NCI-H1436 treated with DMSO at 0.1 percent for 48 hours (cell line): ENCODE measurements at regions not wholly inside any gene's neighbourhood (a gene's known extent, or its start where the extent isn't known, plus 50 kb on each side); places are given as distances from the start of the nearest gene placed in this dataset.
"Not testable (repeated sequence)": the region's sequence is repeated elsewhere in the genome, so short reads cannot be mapped to it uniquely, and the experiment has no call there.

ENCODE experiments used
- DNase-seq: peaks from one replicate; lab custom pipeline; 2025; lab: John Stamatoyannopoulos, UW

GRCh38 chr18:34352385-34353163 lies 127.9 kb upstream of the NOL4 start:
- DNase-seq = peak; percentile 85

DNA sequence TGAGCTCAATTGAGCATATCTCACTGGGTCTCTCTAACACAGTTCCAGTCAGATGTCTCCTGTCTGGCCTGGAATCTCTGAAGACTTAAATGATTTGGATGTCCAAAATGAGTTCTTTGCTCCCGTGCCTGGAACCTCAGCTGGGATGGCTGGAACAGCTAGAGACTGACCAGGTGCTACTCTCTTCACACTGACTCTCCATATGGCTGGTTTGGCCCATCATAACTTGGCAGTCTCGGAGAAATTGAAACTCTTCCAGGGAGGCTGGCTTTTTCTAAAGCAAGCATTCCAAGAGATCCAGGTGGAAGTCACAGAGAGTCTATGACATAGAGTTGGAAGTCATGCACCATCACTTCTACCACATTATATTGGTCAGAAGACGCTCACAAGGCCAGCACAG lies 129.6 kb upstream of the NOL4 start:
- no peak for DNase-seq

GRCh38 chr18:34357944-34358580 lies 133.3 kb upstream of the NOL4 start:
- no peak for DNase-seq

DNA sequence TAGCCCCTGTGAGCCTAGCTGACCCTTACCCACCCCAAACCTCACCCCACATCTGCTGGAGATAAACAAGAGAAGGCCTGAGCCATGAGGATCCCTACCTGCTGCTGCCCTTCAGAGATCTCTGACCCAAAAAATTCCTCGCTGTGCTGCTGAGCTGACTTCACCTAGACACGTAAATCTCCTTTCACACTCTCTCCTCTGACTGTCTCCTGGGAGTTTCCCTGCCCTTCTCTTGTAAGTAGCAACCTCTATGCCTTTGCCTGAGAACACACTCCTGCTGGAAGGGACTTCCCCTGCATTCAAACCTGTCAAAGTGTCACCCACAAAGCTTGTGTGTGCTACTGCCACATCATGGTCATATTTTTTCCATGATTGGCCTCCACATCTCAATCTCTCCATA lies 134.2 kb upstream of the NOL4 start:
- no peak for DNase-seq

DNA sequence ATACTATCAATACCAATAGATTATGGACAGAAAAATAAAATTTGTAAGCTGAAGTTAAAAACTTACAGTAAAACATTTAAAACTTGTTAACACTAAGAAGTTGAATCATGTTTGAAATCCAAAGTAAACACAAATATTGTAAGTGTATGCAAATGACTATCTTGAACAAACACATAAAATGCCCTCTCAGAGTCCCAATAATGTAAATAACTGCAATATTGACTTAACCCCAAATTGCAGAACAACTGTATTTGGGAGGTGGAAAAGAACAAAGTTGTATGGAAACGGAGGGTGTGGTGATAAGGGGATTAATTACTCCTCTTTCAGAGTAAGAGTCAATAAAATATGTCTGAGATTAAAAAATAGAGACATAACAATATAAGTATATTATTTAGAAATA lies 140.0 kb upstream of the NOL4 start:
- no peak for DNase-seq

- DNase-seq = no peak
These were observed 146.1 kb upstream of the NOL4 start for GRCh38 chr18:34370704-34371395.

DNA sequence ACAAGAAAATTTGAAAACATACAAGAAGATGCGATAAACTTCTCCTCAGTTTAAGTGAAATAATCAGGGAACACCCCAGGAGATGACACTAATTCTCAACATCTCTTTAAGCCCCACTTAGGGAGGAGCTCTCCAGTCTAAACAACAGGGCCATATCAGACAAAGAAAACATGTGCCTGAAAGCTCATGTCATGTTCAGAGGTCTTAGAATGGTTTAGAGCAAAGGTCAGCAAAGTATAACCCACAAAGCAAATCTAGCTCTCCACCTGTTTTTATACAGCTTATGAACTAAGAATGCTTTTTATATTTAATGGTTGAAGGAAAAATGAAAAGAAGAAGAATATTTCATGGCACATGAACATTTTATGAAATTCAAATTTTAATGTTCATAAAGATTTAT lies 155.6 kb upstream of the NOL4 start:
- no peak for DNase-seq

GRCh38 chr18:34385311-34385710 lies 160.6 kb upstream of the NOL4 start:
- no peak for DNase-seq

GRCh38 chr18:34386803-34387202 lies 162.1 kb upstream of the NOL4 start:
- DNase-seq = no peak

DNA sequence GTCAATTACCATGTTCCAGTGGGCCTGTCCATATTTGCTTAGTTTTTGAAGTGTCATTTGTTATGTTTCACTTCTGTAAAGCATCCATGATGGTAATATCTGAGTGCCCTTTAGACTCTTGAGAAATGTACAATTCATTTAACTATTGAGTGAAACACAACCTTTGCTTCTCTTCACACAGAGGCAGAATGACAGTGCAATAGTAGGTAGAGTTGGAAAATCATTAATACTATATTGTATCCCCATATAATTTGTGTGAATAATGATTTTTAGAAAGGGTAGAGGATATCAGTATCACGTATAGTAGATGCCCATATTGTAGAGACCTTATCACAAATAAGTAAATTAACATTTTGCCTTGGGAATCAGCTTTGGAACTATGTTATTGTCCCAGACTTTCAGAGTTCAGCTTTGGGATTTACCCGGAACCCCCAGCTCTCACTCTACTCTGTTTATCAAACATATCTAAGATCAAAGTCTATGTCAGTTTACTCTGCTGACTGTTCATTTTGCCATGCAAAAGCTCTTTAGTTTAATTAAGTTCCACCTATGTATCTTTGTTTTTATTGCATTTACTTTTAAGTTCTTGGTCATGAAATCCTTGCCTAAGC lies 172.7 kb upstream of the NOL4 start:
- DNase-seq = no peak

DNA sequence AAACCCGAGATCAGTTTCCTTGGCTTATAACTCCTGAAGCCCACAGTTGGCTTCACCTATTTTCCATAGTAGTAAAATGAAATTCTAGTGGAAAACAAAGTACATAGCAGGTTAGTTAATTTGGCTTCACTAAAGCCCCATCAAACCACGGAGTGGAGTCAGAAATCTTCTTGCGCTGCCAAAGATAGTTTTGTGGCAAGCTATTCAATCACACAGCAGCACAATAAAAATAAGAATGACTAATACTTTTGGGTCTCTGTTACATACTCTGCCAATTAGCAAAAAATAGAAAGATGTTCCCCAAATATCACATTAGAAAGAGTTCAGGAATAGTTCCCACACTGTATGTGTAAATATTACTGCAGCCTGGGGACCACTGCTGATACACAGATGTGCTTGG lies 175.2 kb upstream of the NOL4 start:
- DNase-seq = no peak

DNA sequence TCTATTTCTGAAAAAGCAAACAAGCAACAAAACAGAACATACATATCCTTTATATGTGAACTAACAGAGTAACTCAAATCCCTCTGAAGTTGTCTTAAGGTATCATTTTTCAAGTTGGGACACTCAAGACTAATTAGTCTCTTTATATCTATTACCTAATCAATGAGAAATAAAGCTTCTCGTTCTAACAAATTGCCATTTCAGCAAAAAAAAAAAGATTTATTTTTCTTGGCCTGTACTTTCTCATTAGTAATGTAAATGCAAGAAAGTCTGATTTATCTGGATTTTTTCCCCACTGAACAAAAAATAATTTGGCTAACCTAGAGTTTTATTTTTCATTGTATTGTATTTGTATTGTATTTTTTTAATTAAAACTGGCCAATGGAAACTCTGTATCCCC lies 176.1 kb upstream of the NOL4 start:
- no peak for DNase-seq

DNA sequence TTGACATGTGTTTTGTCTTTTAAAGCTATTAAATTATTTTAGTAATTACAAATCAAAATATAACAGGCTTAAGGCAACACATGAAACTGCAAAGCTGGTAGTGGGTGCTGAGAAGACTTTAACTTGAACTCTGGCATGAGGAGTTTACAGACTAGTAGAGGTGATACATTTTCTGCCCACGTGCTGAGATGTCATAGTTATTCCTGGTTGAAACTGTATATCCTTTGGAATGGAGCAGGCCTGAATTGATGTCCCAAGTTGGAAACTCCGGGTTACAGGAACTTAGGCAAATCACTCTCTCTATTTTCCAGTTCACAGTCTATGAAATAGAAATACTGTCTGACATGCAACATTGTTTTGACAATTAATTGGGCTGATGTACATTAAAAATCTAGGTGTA lies 177.1 kb upstream of the NOL4 start:
- DNase-seq = no peak

GRCh38 chr18:34407471-34407870 lies 182.8 kb upstream of the NOL4 start:
- DNase-seq = not testable (repeated sequence)

DNA sequence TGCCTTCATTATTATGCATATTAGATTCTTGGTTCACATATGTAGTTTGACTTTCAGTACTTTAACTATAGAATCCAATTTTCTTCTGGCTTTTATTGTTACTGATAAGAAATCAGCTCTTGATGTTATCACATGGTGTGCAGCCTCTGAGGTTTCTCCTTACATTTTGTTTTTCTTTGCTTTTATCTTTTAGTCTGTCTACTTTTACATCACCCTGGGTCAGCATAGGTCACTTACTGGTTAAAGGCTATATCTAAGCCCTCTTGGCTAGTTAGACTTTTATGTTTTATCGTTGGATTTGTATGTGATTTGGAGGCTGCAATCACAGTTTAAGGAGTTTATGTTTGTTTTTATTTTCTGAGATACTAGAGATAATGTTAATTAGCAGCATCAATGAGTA lies 187.2 kb upstream of the NOL4 start:
- DNase-seq = no peak

DNA sequence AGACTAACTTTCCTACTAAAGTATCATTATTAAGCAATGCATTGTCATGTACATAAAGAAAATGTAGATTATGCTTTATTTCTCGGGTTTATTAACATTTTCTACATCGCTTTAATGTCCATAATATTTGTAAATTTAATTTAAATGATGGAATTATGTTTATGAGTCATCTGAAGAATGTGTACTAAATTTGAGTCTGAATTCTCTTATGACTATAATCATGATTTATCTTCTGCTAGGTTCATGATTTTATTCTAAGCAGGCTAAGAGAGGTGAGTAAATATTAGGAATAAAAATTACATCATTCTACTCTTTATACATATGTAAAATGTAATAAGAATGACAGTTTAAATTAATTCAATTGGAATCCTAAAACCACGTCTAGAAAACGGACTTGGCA lies 206.3 kb upstream of the NOL4 start:
- no peak for DNase-seq

DNA sequence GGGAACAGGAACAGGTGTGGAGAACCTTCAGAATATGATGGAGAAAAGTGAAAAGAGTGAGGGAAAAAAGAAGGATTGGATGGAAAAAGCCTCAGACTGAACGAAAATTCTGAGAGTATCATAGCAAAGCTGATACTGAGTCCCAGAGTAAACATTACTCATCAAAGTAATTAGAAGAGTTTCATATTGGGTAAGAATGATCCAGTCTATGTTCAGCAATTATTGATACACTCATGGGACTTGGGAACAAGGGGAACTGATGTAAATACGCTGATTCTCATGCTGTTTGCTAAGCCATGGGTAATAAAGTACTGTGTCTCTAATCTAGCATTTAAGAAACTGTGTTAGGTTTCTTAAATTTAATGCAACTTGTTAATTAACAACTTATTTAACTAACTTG lies 219.9 kb upstream of the NOL4 start:
- DNase-seq = no peak

DNA sequence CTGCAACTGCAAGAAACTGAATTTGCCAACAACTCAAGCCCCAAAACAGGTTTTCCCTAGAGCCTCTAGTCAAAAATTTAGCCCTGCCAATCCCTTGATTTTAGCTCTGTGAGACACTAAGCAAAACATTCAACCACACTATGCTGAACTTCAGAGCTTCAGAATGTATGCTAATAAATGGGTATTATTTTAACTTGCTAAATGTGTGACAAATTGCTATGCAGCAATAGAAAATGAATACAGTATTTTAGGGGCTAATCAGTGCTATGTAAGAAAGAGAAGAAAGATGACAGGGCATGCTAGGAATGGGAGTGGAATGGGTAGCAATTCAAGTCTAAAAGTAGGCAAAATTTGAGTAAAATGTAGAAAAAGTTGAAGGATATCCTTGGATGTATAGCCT lies 223.9 kb upstream of the NOL4 start:
- no peak for DNase-seq

GRCh38 chr18:34457761-34458160 lies 233.0 kb upstream of the NOL4 start:
- DNase-seq = no peak

- DNase-seq = no peak
These were observed 233.8 kb upstream of the NOL4 start for GRCh38 chr18:34458410-34458977.

GRCh38 chr18:34461266-34461665 lies 236.6 kb upstream of the NOL4 start:
- no peak for DNase-seq

GRCh38 chr18:34467058-34467457 lies 242.3 kb upstream of the NOL4 start:
- DNase-seq = no peak
